Activated naive CD4-positive, alpha-beta T cell treated with anti-CD3 and anti-CD28 coated beads, Interleukin-2, amount 50 U/mL, for 24 hours (primary cell): ENCODE measurements at regions not wholly inside any gene's neighbourhood (a gene's known extent, or its start where the extent isn't known, plus 50 kb on each side); places are given as distances from the start of the nearest gene placed in this dataset.

Experiments used
- H3K27ac Mint-ChIP-seq: one replicate; pipeline ENCODE4 v1.8.0; 2021; ENCODE audit warnings: mild to moderate bottlenecking, mixed read lengths
- H3K27me3 Mint-ChIP-seq: one replicate; pipeline ENCODE4 v1.8.0; 2021; ENCODE audit warnings: mixed read lengths
- H3K36me3 Mint-ChIP-seq: one replicate; pipeline ENCODE4 v1.8.0; 2021; ENCODE audit warnings: mixed read lengths
- H3K4me1 Mint-ChIP-seq: one replicate; pipeline ENCODE4 v1.8.0; 2021; ENCODE audit warnings: mixed read lengths
- H3K4me3 Mint-ChIP-seq: one replicate; pipeline ENCODE4 v1.8.0; 2021; ENCODE audit warnings: mild to moderate bottlenecking, mixed read lengths
- H3K9me3 Mint-ChIP-seq: one replicate; pipeline ENCODE4 v1.8.0; 2021; ENCODE audit warnings: mixed read lengths

DNA sequence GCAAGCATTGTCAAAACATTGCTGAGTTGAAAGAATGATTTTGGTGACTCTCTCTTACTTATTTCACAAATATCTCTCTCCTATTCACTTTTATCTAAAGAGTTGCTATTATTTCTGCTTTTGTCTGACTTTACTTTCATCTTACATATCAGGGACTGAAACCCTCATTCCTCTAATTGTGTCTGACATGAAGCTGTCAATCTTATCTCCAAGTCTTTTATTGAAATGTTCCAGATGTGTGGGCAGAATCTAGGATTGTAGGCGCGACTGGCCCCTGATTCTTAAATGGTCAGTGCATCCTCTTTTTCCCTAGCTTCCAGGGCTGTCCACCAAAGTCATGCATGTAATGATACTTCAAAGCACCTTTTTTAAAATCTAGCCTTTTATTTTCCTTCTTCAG, 174.6 kb downstream of the NDFIP2 start:
- no peaks in the 10 kb centered on the region for H3K4me1 Mint-ChIP-seq
- H3K27ac Mint-ChIP-seq, result no peak overlapping the region
- H3K27me3 Mint-ChIP-seq, result peaks cover 8% of the 10 kb centered on the region
- no peaks in the 10 kb centered on the region for H3K9me3 Mint-ChIP-seq
- no peaks in the 10 kb centered on the region for H3K36me3 Mint-ChIP-seq
- no peak overlapping the region for H3K4me3 Mint-ChIP-seq

DNA sequence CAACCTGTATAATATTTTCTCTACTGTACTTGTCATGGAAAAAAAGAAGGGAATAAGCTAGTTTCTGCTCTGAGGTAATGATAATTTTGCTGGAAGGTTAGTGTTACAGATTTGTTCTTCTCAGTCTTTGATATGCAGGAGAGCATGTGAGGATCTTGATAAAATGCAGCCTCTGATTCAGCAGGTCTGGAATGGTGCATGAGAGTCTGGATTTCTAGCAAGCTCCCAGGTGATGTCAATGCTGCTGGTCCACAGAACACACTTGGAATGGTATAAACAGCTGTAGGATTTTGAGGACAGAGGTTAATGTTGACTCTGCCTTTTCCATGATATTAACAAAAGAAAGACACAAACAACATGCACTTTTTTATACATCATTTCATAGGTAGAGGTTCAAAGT, 173.6 kb downstream of the NDFIP2 start:
- H3K9me3 Mint-ChIP-seq, result no peaks in the 10 kb centered on the region
- no peaks in the 10 kb centered on the region for H3K36me3 Mint-ChIP-seq
- H3K27ac Mint-ChIP-seq, result no peak overlapping the region
- H3K4me1 Mint-ChIP-seq, result no peaks in the 10 kb centered on the region
- H3K4me3 Mint-ChIP-seq, result no peak overlapping the region
- H3K27me3 Mint-ChIP-seq, result peaks cover 4% of the 10 kb centered on the region

DNA sequence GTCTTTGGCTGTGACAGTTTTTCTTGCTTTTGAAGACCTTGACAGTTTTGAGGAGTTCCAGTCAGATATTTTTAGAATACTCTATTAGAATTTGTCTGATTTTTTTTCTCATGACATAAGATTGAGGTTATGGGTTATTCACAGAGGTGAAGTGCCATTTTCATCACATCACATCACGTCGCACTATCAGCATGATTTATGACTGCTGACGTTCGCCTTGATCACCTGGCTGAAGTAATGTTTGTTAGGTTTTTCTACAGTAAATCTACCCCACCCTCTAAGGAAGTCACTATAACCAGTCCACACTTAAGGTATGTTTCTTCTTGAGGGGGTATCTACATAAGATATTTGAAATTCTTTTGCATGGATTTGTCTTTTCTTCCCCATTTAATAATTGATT, 169.7 kb downstream of the NDFIP2 start:
- peaks cover 5% of the 10 kb centered on the region for H3K27me3 Mint-ChIP-seq
- no peaks in the 10 kb centered on the region for H3K4me1 Mint-ChIP-seq
- H3K27ac Mint-ChIP-seq, result no peak overlapping the region
- H3K36me3 Mint-ChIP-seq, result no peaks in the 10 kb centered on the region
- no peak overlapping the region for H3K4me3 Mint-ChIP-seq
- no peaks in the 10 kb centered on the region for H3K9me3 Mint-ChIP-seq

DNA sequence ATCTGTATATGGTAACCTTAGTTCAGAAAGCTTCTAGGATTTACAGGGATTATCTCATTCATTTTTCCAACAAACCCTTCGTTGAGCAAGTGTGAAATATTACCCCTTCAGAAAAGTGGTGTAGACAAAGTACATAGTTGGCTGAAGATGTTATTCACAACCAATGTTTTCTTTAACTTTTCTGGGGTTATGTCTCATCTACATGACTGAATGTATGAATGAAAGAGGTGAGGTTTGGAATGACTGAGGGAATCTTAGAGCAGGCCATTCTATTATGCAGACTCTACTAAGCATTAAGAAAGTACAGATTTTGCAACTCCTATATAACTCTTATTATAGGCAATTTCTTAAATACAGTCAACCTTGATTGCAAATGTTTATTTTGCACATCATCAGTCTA, 167.2 kb downstream of the NDFIP2 start:
- peaks cover 8% of the 10 kb centered on the region for H3K27me3 Mint-ChIP-seq
- H3K9me3 Mint-ChIP-seq, result no peaks in the 10 kb centered on the region
- no peaks in the 10 kb centered on the region for H3K36me3 Mint-ChIP-seq
- H3K4me1 Mint-ChIP-seq, result no peaks in the 10 kb centered on the region
- no peak overlapping the region for H3K4me3 Mint-ChIP-seq
- H3K27ac Mint-ChIP-seq, result no peak overlapping the region

DNA sequence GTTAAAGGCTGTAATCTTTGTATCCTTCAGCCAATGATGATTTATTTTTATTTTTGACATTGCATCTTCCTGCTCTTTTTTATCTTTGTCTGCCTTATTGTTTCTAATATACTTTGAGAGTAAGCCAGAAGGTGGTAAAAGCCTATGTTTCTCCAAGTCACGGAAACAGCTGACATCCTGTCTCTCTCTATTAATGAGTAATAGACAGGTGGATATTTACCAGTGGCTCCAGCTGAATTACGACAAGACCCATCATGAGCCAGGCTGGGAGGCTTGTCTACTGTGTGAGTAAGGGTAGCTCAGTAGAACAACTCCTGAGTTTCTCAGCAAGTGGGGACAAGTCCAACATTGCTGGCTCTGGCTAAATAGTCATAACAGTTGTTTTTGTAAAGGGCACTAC, 166.6 kb downstream of the NDFIP2 start:
- Mint-ChIP-seq H3K27ac (no peak overlapping the region), H3K4me1 (no peaks in the 10 kb centered on the region), H3K4me3 (no peak overlapping the region), H3K36me3 (no peaks in the 10 kb centered on the region), H3K9me3 (no peaks in the 10 kb centered on the region), H3K27me3 (peaks cover 8% of the 10 kb centered on the region)

DNA sequence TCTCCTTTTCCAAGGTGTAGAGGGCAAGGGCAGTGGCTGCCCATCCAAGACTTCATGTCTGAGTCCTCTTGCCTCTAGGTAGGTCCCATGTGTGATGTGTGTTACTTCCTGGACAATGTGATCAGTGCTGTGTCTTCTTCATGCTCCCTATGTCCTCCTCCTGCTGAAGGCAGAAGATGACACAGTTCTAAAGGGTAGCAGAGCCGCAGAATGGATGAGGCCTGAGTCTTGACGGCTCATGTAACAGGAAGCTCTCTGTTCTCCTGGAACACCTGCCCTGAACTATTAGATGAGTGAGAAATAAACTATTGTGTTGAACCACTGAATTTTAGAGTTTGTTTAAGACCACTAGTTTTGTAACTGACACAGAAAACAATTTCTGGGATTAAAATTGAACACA, 165.9 kb downstream of the NDFIP2 start:
- no peak overlapping the region for H3K27ac Mint-ChIP-seq
- H3K4me3 Mint-ChIP-seq, result no peak overlapping the region
- no peaks in the 10 kb centered on the region for H3K36me3 Mint-ChIP-seq
- H3K4me1 Mint-ChIP-seq, result no peaks in the 10 kb centered on the region
- no peaks in the 10 kb centered on the region for H3K9me3 Mint-ChIP-seq
- H3K27me3 Mint-ChIP-seq, result peaks cover 8% of the 10 kb centered on the region

DNA sequence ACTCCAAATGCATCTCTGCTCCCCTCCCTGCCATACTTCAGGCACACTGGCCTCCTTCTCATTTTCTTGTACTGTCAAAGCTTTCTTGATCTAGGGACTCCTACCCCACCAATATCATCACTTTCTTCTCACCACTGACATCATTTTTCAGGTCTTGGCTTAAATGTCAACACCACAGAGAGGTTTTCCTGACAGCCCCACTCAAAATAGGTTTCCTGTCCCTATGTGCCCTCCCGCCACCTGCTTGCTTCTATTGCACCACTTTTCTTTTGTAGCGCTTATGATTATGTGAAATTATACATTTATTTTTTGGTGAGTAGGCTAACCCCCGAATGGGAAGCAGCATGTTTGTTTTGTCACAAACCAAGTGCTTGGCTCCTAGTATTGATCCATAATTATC, 164.6 kb downstream of the NDFIP2 start:
- Mint-ChIP-seq H3K9me3 (no peaks in the 10 kb centered on the region), H3K27me3 (peaks cover 8% of the 10 kb centered on the region), H3K4me1 (no peaks in the 10 kb centered on the region), H3K4me3 (no peak overlapping the region), H3K27ac (no peak overlapping the region), H3K36me3 (no peaks in the 10 kb centered on the region)

DNA sequence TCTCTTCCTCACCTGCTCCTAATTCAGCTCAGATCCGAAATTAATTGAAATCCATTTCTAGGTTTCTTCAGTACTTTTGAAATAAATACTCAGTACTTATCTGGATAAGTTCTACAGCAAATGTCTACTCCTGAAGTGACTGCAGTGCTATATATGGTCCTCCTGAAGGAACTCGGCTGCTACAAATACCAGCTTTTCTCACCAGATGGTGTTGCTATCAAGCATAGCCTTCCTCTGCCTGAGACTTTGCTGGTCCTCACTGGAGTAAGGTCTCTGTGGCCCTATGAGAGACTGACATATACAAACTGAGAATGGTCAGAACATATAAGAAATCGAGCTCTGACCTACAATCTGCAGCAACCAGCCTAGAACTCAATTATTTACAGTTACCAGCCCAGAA, 161.6 kb downstream of the NDFIP2 start:
- Mint-ChIP-seq H3K4me1 (no peaks in the 10 kb centered on the region), H3K36me3 (no peaks in the 10 kb centered on the region), H3K4me3 (no peak overlapping the region), H3K9me3 (no peaks in the 10 kb centered on the region), H3K27me3 (peaks cover 8% of the 10 kb centered on the region), H3K27ac (no peak overlapping the region)

DNA sequence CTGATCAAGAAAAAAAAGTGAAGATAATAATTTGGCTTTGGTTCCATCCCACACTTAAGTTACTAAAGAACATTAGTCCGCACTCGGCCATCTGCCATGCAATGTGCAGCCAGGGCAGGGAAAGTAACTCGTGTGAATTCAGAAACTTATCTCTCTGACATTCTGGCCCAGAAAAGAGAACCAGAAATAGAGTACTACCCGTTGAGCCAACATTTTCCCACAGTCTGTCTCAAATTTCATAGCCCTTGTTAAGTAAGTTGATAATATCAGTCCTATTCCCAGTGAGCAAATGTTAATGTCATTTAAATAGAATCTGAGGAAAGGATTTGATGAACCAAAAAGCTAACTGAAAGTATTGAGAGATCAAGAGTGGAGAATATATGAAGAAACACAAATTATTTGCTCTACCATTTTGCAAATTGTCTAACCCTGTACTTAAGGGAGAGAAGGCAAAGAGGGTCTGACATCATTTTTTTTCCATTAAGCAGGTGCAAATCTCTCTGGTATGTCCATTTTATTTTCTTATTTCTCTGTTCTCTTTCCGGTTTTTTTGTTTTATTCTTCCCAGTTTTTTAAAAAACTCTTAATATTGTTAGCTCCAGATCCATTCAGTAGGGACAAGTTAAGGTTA, 156.3 kb downstream of the NDFIP2 start:
- Mint-ChIP-seq H3K27ac (no peak overlapping the region), H3K4me1 (no peaks in the 10 kb centered on the region), H3K4me3 (no peak overlapping the region), H3K36me3 (no peaks in the 10 kb centered on the region), H3K9me3 (no peaks in the 10 kb centered on the region), H3K27me3 (peaks cover 5% of the 10 kb centered on the region)

DNA sequence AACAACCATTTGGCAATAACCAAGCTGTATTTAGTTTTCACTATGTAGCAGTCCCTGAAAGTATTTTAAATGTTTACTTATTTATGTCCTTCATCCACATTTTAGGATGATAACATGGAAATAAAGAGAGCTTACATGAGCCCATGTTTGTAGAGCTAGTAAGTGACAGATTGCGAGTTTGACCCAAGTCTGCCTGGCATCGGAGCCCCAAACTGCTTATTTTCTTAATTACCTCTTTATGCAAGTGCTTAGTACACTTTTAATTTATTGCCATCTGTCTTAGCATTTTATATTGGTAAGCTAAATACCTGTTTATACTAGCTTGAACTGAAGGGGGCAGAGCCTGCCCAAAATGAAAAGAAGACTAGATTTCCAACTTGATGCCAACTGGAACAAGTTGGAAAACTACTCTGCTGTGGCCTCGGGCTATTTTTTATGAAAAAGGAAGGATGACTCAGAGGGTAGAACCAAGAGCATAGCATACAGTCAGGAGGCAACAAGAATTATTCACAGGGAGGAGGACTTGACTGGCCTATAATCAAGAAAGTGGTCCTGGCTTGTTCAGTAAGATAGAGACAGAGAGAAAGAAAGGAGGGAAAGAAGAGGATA, 150.2 kb downstream of the NDFIP2 start:
- H3K4me3 Mint-ChIP-seq, result no peak overlapping the region
- no peaks in the 10 kb centered on the region for H3K4me1 Mint-ChIP-seq
- peaks cover 9% of the 10 kb centered on the region for H3K27me3 Mint-ChIP-seq
- no peaks in the 10 kb centered on the region for H3K9me3 Mint-ChIP-seq
- H3K27ac Mint-ChIP-seq, result no peak overlapping the region
- no peaks in the 10 kb centered on the region for H3K36me3 Mint-ChIP-seq

DNA sequence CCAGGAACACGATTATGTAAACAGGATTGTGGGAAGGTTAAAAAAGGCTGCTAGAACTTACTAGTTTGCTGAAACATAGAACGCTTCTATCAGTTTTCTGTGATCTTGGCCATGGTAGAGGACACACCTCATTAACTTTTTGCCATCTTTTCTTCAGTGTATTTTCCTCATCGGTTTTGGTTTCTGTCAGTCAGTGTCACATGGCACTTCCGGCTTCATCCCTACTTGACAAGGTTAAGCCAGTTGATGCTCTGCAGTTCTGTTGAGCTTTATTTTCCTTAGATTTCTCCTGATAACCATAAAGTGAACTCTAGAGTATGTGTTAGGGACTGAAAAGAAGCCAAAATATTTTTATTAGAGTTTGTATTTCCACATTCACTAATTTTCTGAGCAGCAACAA, 147.5 kb downstream of the NDFIP2 start:
- Mint-ChIP-seq H3K36me3 (no peaks in the 10 kb centered on the region), H3K27ac (no peak overlapping the region), H3K4me1 (no peaks in the 10 kb centered on the region), H3K9me3 (no peaks in the 10 kb centered on the region), H3K27me3 (peaks cover 12% of the 10 kb centered on the region), H3K4me3 (no peak overlapping the region)

DNA sequence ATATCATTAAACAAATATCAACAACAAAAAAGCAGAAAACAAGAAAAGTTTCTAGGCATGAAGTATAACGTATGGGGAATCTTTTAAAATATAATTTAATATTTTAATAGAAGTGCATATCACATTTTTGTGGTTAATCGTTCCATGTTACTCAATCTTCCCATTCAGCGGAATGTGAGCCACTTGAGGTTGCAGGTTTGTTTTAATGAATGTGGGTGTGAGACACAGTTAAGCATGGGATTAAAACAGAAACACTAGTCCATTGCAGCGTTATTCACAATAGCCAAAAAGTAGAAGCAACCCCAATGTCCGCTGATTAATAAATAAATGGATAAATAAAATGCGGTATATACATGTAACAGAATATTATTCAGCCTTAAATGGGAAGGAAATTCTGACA, 146.0 kb downstream of the NDFIP2 start:
- no peaks in the 10 kb centered on the region for H3K9me3 Mint-ChIP-seq
- H3K27ac Mint-ChIP-seq, result no peak overlapping the region
- no peaks in the 10 kb centered on the region for H3K4me1 Mint-ChIP-seq

DNA sequence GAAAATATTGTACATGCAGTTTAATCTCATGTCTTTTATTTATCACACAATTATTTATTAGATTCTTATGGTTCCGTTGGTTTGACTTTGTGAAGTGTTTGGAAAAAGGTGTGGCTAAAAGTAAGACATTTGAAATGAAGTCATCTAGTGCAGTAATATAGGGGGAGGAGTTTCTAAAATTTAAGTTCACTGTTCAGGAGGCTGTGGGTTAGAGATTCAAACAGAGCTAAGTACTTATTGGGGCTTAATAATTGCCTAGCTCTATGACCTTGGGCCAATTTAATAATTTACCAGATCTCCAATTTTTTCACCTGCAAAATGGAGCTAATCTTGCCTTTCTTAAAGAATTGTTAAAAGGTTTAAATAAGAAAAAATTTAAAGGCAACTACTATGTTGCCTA, 144.6 kb downstream of the NDFIP2 start:
- Mint-ChIP-seq H3K4me3 (no peak overlapping the region), H3K27ac (no peak overlapping the region), H3K36me3 (no peaks in the 10 kb centered on the region), H3K27me3 (peaks cover 7% of the 10 kb centered on the region), H3K4me1 (no peaks in the 10 kb centered on the region), H3K9me3 (no peaks in the 10 kb centered on the region)

More for the DNA sequence above, 146.0 kb downstream of the NDFIP2 start:
- no peak overlapping the region for H3K4me3 Mint-ChIP-seq
- peaks cover 7% of the 10 kb centered on the region for H3K27me3 Mint-ChIP-seq
- no peaks in the 10 kb centered on the region for H3K36me3 Mint-ChIP-seq

DNA sequence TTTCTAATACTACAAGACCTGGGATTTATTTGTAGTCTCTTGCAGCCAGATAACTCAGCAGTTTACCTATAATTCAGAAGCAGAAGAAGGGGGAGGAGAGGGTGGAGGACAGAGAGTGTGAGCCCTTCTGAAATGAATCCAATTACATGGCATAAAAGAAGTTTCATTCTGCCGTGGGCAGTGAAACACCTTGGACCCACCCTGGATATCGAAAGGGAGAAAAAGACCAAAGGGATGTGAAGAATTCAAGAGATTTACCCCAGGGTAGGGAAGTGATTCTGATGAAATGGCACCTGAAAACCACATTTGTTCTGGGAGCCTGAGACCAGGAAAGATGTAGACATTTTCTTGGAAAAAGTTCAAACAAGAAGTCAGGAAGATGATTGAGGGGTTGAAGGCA, 140.9 kb downstream of the NDFIP2 start:
- Mint-ChIP-seq H3K4me1 (no peaks in the 10 kb centered on the region), H3K9me3 (no peaks in the 10 kb centered on the region), H3K4me3 (no peak overlapping the region), H3K36me3 (no peaks in the 10 kb centered on the region), H3K27ac (no peak overlapping the region), H3K27me3 (peaks cover 9% of the 10 kb centered on the region)

DNA sequence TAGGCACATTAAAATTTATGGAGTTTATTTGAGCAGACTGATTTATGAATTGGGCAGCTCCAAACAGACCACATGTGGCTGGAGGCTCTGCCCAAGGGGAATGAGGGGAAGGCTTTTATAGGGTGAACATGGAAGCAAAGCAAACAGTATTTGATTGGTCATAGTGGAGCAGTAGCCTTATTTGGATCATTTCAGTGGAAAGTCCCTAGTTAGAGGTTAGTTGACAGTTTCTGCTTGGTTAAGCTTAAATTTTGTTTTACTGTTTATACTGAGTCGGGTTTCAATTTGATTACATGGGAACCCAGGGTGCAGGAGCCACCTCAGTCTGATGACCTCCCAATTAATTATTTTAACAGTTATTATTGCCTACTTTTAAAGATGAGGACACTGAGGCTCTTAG, 140.5 kb downstream of the NDFIP2 start:
- Mint-ChIP-seq H3K27ac (no peak overlapping the region), H3K9me3 (no peaks in the 10 kb centered on the region), H3K4me3 (no peak overlapping the region), H3K36me3 (no peaks in the 10 kb centered on the region), H3K4me1 (no peaks in the 10 kb centered on the region), H3K27me3 (peaks cover 9% of the 10 kb centered on the region)

DNA sequence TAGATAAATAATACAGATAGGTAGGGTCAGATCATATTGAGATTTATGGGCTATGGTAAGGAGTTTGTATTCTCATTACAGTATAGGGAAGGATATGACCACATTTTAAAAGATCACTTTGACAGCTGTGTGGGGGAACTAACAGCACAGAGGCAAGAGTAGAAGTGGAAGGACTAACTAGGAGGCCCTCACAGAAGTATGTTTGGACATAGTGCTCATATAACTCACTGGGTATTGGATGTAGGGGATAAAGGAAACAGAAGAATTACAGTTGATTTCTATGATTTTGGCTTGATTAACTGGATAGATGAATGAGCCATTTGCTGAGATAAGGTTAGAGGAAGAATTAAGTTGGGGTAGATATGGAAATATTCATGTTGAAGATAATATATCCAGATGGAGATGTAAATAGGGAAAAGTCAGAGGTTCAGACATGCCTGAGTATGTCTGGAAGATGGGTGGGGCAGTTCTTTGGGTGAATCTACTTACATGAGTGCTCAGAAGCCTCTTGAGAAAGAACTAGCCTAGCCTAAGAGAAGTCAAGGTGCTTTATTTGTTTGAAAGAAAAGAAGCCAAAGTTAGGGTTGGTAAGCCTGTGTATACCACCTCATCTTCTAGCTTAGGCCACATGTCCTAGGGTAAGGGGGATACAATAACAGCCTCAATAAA, 133.4 kb downstream of the NDFIP2 start:
- H3K4me1 Mint-ChIP-seq, result no peaks in the 10 kb centered on the region
- H3K4me3 Mint-ChIP-seq, result no peak overlapping the region
- H3K9me3 Mint-ChIP-seq, result peaks cover 6% of the 10 kb centered on the region
- H3K27ac Mint-ChIP-seq, result no peak overlapping the region
- peaks cover 6% of the 10 kb centered on the region for H3K27me3 Mint-ChIP-seq
- no peaks in the 10 kb centered on the region for H3K36me3 Mint-ChIP-seq
